Mucosa of stomach (tissue), 1 donor: ENCODE measurements at regions not wholly inside any gene's neighbourhood (a gene's known extent, or its start where the extent isn't known, plus 50 kb on each side); places are given as distances from the start of the nearest gene placed in this dataset.
"Not testable (repeated sequence)": the region's sequence is repeated elsewhere in the genome, so short reads cannot be mapped to it uniquely, and the experiment has no call there.

Experiments used
- H3K27me3 ChIP-seq: one replicate; pipeline ENCODE4 v1.7.0; 2013; ENCODE audit warnings: mild to moderate bottlenecking, low read length; ENCODE audit not compliant: control insufficient read depth, insufficient read depth
- H3K36me3 ChIP-seq: one replicate; pipeline ENCODE4 v1.7.0; 2013; ENCODE audit warnings: low read length; ENCODE audit not compliant: control insufficient read depth, insufficient read depth
- H3K4me1 ChIP-seq: one replicate; pipeline ENCODE4 v1.7.0; 2013; ENCODE audit warnings: mild to moderate bottlenecking, low read length; ENCODE audit not compliant: control insufficient read depth, insufficient read depth
- H3K4me3 ChIP-seq: one replicate; pipeline ENCODE4 v1.7.0; 2013; ENCODE audit warnings: low read length
- H3K9ac ChIP-seq: one replicate; pipeline ENCODE4 v1.7.0; 2013; ENCODE audit warnings: mild to moderate bottlenecking, low read length, moderate library complexity
- H3K9me3 ChIP-seq: one replicate; pipeline ENCODE4 v1.7.0; 2013; ENCODE audit warnings: mild to moderate bottlenecking, low read length, moderate library complexity; ENCODE audit not compliant: control insufficient read depth
- donor health status: Pancreatic carcinoma.

DNA sequence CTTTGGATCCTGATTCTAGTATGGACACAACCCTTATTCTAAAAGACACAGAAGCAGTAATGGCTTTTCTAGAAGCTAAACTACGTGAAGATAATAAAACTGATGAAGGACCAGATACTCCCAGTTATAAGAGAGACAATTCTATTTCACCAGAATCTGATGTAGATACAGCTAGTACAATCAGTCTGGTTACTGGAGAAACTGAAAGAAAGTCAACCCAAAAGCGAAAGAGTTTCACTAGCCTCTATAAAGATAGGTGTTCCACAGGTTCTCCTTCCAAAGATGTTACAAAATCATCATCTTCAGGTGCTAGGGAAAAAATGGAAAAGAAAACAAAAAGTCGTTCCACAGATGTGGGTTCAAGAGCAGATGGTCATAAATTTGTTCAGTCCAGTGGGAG is 161.5 kb upstream of the PRSS12 start:
- H3K27me3 ChIP-seq, H3K9ac ChIP-seq, H3K4me1 ChIP-seq, H3K36me3 ChIP-seq, H3K9me3 ChIP-seq, H3K4me3 ChIP-seq: not testable (repeated sequence)

DNA sequence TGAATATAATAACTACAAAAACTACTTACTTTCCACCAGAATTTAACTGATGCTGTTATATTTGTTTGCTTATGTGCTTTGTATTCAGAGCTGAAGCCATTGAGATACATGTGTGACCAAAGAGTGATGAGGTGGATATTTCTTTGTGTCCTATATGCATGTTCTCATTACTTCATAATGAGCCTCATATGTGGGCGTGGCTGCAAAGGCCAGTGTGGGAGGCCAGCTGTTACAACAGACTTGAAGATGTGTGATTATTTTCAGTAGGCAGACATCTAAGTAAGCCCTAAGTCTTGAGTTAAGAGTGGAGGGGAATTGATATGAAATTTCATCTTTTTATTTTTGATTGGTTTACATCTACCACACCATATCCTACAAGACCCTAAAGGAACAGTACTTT is 163.3 kb upstream of the PRSS12 start:
- H3K4me1 ChIP-seq, H3K36me3 ChIP-seq, H3K27me3 ChIP-seq, H3K9me3 ChIP-seq, H3K4me3 ChIP-seq, H3K9ac ChIP-seq: not testable (repeated sequence)

DNA sequence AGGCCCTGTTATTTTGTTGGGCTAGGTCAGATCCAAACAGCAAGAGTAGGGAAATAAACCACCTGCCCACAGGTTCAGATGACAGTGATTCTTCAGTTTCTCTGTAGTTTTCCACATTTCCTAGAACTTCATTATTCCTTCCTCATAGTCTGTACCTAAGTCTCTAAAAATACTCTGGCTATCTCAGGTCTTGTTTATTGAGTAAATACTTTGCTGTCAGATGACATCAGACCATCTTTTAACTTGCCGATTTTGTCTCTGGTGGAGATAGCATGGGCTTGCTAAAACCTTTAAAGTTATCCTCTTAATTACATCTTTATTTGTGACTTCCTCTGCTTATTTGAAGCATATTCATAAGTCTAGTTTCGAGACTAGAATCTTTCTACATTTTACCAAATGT is 155.1 kb upstream of the METTL14 start:
- not testable (repeated sequence) for H3K4me3 ChIP-seq, H3K36me3 ChIP-seq, H3K4me1 ChIP-seq, H3K9ac ChIP-seq, H3K27me3 ChIP-seq, H3K9me3 ChIP-seq

- not testable (repeated sequence) for H3K36me3 ChIP-seq, H3K4me1 ChIP-seq, H3K27me3 ChIP-seq, H3K4me3 ChIP-seq, H3K9me3 ChIP-seq, H3K9ac ChIP-seq
These were observed 153.2 kb upstream of the METTL14 start for GRCh38 chr4:118531947-118532346.

GRCh38 chr4:118535788-118536187 is 149.4 kb upstream of the METTL14 start:
- not testable (repeated sequence) for H3K9me3 ChIP-seq, H3K9ac ChIP-seq, H3K4me1 ChIP-seq, H3K36me3 ChIP-seq, H3K27me3 ChIP-seq, H3K4me3 ChIP-seq

GRCh38 chr4:118539412-118540077 is 145.6 kb upstream of the METTL14 start:
- not testable (repeated sequence) for H3K4me1 ChIP-seq

GRCh38 chr4:118556576-118556975 is 128.6 kb upstream of the METTL14 start:
- not testable (repeated sequence) for H3K9me3 ChIP-seq, H3K27me3 ChIP-seq, H3K36me3 ChIP-seq, H3K4me3 ChIP-seq, H3K9ac ChIP-seq, H3K4me1 ChIP-seq

More at GRCh38 chr4:118539412-118540077, 145.6 kb upstream of the METTL14 start:
- H3K9ac ChIP-seq, H3K36me3 ChIP-seq, H3K9me3 ChIP-seq, H3K4me3 ChIP-seq, H3K27me3 ChIP-seq: not testable (repeated sequence)

DNA sequence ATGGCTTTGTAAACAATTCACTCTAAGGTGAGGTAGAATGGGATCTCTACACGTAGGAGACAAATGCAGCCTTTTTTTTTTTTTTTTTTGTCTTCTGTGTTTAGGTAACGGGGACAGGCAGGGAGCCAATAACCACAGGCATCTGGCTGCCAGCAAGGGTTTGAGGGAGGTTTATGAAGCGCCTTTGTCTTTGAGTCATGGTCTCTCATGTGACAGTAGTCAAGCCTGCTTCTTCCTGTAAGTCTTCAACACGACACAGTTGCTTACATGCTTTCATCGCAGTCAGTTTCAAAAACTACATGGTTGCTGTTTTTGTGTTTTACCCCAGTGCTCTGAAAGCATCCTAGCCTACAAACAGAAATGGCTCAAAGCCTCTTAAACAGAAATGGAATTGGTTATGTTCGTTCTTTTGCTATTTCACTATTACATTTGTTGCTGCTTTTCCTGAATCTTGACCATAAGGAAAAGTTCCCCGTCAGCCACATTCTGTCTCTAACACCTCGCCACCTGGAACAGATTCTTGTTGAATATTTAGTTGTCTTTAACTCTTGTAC is 127.8 kb upstream of the METTL14 start:
- Histone ChIP-seq H3K9me3 (no peaks in the 10 kb centered on the region), H3K36me3 (no peaks in the 10 kb centered on the region), H3K4me1 (no peaks in the 10 kb centered on the region), H3K4me3 (no peak overlapping the region), H3K9ac (no peak overlapping the region), H3K27me3 (no peaks in the 10 kb centered on the region)

DNA sequence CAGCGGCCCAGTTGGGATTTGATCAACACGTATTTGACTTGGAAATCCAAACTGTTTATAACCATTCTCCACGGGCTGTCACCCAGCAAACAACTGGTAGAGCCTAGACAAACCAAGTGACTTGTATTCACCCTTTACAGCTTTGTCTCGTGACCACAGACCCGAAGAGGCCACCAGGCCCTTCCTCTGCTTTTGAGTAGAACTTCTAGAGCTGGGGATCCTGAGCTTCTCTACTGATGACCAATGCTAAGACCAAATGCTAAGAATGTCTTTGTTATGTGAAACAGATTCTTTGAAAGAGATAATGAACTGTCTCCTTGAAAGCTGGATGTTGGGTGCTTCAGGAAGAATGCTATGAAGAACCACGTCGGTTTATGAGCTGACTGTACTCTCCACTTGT is 127.0 kb upstream of the METTL14 start:
- H3K9ac ChIP-seq, H3K36me3 ChIP-seq, H3K9me3 ChIP-seq: not testable (repeated sequence)

DNA sequence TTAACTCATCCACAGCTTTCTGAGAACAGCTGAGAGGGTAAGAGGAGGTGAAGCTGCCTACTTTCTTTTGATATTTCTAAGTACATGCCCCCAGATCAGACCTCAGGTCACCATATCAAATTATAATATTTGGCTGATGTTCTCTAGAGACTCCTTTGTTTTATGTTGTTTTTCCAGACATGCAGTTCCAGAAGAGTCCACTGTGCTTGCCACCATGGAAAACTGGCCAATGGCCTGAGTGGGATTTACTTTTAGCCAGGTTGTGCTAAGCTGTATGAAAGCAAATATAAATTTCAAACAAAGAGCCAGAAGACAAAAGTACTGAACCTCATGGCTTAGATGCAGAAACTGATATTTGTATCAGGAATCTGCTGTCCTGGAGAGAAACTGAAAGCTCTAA is 123.6 kb upstream of the METTL14 start:
- not testable (repeated sequence) for H3K9ac ChIP-seq, H3K36me3 ChIP-seq, H3K27me3 ChIP-seq, H3K4me3 ChIP-seq, H3K9me3 ChIP-seq, H3K4me1 ChIP-seq

More for the DNA sequence above, 127.0 kb upstream of the METTL14 start:
- not testable (repeated sequence) for H3K27me3 ChIP-seq, H3K4me1 ChIP-seq, H3K4me3 ChIP-seq

DNA sequence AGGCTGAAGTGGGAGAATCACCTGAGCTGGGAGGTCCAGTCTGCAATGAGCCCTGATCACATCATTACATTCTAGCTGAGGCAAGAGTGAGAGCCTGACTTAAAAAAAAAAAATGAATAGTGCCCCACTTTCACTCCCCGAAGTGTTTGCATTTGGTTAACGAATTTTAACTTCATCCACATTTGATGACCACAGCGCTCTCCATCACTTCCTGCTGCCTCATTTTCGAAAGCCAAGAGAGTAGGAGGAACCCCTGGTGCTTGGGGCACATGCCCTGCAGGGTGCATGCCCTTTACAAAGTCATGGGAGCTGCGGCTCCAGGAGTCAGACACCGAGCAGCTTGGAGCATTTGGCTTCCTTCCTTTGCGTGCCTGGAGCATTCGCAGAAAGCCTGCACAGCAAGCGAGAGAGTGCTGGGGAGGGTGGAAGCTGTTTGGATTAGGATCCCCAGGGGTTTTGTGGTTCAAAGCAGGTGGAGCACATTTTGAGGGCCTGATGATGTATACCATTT is 119.1 kb upstream of the METTL14 start:
- H3K4me1 ChIP-seq, H3K36me3 ChIP-seq, H3K27me3 ChIP-seq, H3K9ac ChIP-seq, H3K4me3 ChIP-seq, H3K9me3 ChIP-seq: not testable (repeated sequence)

- not testable (repeated sequence) for H3K4me3 ChIP-seq, H3K4me1 ChIP-seq, H3K9me3 ChIP-seq, H3K36me3 ChIP-seq, H3K9ac ChIP-seq, H3K27me3 ChIP-seq
These were observed 112.2 kb upstream of the METTL14 start for GRCh38 chr4:118572991-118573390.
